Left renal cortex interstitium (tissue), 4 donors: ENCODE measurements at regions not wholly inside any gene's neighbourhood (a gene's known extent, or its start where the extent isn't known, plus 50 kb on each side); places are given as distances from the start of the nearest gene placed in this dataset.

Experiments
- DNase-seq, 4 donors: peaks; one replicate each; pipeline ENCODE4 v3.0.0-alpha.2; 2013; ENCODE audit warnings: low read depth in 4 of 4, low spot score in 2 of 4, missing footprints in 1 of 4

- no peak for DNase-seq
Measured at GRCh38 chr4:135605076-135605475, 1403.5 kb upstream of the PABPC4L start.

- no peak for DNase-seq
Measured at GRCh38 chr4:135604531-135604930, 1402.9 kb upstream of the PABPC4L start.

DNA sequence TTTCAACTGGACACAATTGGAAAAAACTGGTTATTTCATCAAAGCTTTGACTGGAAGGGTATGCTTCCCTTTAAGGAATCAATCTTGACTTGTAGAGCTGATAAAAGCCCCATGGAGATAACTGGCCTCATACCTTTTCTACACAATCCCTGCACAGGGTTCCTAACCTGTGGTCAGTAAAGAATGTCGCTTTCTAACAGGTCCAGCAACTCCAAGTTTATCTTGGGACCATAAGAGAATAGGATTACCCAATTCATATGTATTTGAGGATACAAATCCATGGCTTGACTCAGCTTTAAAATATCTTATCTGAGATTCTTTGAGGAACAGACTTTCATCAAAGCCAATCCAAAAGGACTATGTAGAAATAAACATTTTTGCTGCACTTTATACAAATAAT lies 1399.8 kb upstream of the PABPC4L start:
- DNase-seq, result no peak

DNA sequence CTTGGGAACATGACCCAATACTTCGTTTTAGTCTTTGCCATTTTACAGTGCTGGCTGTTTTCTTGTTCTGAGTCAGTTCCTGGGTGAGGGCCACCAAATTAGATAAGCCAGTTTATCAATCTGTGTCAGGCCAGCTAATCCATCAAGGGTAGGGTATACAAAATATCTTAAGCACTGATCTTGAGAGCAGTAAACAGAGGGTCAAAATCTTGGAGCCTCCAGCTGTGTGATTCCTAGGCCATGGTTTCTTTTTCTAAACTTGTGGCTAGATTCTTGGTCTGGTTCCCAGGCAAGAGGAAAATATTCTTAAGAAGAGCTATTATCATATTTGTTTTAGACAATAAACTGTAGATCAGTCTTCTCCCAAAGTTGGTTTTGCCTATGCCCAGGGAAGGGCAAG lies 1396.6 kb upstream of the PABPC4L start:
- no peak for DNase-seq

DNA sequence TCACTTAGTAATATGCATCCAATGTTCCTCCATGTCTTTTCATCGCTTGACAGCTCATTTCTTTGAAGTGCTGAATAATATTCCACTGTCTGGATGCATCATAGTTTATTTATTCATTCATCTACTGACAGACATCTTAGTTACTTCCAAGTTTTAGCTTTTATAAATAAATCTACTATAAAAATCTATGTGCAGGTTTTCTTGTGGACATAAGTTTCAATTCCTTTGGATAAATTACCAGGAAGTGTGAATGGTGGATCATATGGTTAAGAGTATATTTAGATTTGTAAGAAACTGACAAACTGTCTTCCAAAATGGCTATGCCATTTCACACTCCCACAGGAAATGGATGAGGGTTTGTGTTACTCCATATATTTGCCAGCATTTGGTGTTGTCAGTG lies 1392.9 kb upstream of the PABPC4L start:
- DNase-seq, result no peak

GRCh38 chr4:135575041-135575440 lies 1373.5 kb upstream of the PABPC4L start:
- DNase-seq, result no peak

DNA sequence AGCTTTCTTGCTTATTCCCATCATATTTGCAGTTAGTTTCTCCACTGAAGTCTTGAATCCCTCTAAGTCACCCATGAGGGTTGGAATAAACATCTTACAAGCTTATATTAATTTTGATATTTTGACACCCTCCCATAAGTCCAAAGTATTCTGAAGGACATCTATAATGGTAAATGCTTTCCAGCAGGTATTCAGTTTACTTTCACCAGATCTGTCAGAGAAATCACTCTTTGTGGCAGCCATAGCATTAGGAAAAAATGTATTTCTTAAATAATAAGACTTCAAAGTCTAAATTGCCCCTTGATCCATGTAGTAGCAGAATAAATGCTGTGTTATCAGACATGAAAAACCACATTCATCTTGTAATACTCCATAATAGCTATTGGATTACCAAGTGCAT lies 1371.7 kb upstream of the PABPC4L start:
- no peak for DNase-seq

DNA sequence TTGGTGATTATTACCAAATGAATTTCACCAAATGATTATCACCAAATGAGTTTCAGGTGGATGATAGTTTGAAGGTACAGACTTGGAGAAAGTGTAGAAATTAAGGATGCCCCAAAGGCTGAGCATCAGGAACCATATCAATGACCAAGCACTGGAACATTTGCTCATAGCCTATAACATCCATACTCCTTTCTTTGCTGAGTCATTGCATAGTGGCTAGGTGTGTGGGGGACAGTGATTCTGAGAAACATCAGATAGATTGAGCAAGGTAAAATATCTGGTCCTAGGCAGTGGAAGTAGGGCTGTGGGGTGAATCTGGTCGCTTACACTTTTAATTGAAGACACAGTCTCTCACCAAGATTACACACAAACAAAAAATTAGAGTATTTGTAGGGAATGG lies 1362.5 kb upstream of the PABPC4L start:
- DNase-seq, result no peak

GRCh38 chr4:135553213-135553612 lies 1351.6 kb upstream of the PABPC4L start:
- DNase-seq, result no peak

- DNase-seq, result no peak
Measured at GRCh38 chr4:135552131-135552530, 1350.5 kb upstream of the PABPC4L start.

GRCh38 chr4:135548711-135549110 lies 1347.1 kb upstream of the PABPC4L start:
- DNase-seq, result no peak

- no peak for DNase-seq
Measured at GRCh38 chr4:135545616-135546317, 1344.2 kb upstream of the PABPC4L start.

DNA sequence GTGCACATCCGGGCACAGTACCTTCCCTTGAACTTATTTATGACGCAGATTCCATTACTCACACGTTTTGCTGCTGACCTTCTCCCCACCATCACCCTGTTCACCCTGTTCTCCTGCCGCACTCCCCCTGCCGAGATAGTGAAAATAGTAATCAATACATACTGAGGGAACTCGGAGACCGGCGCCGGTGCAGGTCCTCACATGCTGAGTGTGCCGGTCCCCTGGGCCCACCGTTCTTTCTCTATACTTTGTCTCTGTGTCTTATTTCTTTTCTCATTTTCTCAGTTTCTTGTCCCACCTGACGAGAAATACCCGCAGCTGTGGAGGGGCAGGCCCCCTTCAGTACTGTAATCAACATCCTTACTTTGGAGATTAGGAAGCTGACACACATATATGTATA lies 1337.1 kb upstream of the PABPC4L start:
- DNase-seq, result no peak

DNA sequence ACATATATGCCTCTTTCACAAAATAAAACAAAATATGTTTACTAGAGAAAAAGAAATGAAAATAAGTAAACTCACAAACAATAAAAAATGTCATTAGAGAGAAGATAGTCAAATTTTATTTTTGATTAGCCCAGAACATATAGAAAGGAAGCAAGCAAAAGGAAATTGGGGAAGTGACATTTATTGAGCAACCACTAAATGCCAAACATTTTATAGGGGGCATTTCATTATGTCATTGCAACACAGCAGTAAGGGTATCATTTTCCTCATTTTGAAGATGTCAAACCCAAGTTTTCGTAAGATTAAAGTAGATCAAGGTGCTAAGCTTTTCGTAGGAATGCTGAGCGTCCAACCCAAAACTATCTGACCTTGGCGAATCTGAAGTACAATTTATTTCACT lies 1331.5 kb upstream of the PABPC4L start:
- DNase-seq, result no peak

DNA sequence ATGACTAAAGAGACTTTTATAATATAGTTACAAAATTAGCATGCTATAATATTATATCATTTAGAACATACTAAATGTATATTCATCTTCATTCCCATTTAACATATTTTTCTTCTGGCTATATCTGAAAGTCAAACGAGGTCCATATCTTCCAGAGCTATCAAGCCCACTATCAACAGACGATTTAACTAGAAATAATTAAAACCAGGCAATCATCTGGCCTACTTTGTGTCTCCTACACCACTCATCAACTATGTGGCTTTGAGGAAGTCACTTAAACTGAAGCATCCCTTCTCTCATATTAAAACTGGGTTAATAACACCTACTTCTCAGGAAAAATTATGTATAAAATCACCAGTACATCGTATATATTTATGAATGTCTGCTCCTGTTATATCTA lies 1330.5 kb upstream of the PABPC4L start:
- no peak for DNase-seq

DNA sequence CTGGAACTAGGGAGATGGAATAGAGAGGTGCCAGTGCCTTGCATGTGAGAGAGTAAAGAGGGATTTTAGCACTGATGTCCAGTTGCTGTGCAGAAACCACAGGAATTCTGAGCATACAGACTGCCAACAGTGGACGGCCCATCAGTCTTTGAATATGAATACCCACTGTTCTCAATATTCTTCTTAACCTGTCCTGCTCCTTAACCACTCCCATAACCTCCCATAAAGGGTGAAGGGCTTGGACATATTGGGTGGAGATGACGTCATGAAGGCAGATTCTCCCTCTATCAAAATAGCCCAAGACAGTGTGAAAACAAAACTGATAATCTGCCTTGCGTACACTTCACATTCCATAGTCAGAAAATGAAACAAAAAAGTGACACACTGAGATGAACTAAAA lies 1313.7 kb upstream of the PABPC4L start:
- DNase-seq, result no peak

- DNase-seq, result no peak
Measured at GRCh38 chr4:135510582-135510981, 1309.0 kb upstream of the PABPC4L start.

- no peak for DNase-seq
Measured at GRCh38 chr4:135508006-135508714, 1306.6 kb upstream of the PABPC4L start.

DNA sequence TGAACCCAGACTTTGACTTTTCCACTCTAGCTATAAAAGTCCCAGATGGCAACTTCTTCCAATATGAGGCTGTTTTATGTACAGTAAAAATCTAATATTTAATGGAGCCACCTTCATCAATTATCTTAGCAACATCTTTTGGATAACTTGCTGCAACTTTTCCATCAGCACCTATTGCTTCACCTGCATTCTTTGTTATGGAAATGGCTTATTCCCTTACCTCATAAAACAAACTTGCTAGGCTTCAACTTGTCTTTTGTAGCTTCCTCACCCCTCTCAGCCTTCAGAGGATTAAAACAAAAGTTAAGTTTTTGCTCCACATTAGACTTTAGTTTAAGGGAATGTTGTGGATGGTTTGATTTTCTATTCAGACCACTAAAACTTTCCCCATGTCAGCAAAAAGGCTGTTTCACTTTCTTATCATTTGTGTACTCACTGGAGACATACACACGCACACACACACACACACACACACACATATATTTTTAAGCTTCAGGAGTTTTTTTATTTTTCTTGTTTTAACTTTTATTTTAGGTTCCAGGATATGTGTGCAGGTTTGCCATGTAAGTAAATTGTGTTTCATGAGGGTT lies 1296.1 kb upstream of the PABPC4L start:
- no peak for DNase-seq

DNA sequence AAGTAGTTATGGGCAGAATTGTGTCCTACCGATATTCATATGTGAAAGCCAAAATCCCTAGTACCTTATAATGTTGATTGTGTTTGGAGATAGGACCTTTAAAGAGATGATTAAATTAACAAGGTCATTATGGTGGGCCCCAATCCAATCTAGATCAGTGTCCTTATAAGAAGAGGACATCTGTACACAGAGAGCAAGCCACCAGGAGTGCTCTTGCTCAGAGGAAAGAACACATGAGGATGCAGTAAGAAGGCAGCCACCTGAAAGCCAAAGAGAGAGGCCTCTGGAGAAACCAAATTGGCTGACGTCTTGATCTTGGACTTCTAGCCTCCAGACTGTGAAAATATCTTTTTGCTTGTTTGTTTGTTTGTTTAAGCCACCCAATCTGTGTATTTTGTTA lies 1290.8 kb upstream of the PABPC4L start:
- no peak for DNase-seq

DNA sequence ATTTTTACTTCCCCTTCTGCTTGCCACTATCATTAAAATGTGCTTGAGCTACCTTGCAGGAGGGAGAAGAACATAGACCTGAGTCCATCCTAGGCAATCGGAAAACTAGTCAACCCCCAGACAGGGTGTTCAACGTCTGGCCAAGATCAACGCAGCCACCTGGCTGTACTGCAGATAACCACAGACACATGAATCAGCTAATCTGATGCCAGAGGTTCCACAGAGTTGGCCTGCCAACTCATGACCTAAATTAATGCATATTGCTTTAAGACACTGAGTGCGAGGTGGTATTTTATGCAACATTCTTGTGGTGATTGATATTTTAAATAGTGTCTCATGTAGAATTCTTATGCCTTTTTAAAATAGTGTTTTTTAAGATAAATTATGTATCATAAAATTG lies 1283.8 kb upstream of the PABPC4L start:
- no peak for DNase-seq

DNA sequence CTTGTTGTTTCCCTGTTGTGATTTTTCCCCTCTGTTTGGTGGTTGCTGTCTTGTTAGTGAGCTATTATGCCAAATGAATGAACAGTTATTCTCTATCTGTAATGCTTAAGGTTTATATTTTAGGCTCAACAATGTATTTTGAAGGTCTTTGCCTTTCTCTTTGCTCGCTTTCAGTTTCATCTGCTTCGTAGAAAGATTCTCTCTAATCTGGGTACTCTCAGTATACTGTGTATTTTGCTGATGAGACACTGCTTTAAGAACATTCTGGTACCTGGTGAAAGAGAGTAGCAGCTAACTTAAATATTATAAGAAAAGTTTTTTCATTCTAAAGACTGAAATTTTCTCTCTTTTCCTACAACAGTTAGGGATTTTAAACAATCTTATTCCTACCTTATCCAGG lies 1274.7 kb upstream of the PABPC4L start:
- DNase-seq, result no peak
